SIG-M5 treated with dmso at 0.1 percent for 504 hours (cell line): ENCODE measurements at regions not wholly inside any gene's neighbourhood (a gene's known extent, or its start where the extent isn't known, plus 50 kb on each side); places are given as distances from the start of the nearest gene placed in this dataset.
A peak's percentile ranks its signal among the peaks of the same experiment; 100 is the strongest.

Experiments used
- DNase-seq: peaks from one replicate; lab custom pipeline; 2025; ENCODE audit not compliant: unreplicated experiment; lab: John Stamatoyannopoulos, UW

DNA sequence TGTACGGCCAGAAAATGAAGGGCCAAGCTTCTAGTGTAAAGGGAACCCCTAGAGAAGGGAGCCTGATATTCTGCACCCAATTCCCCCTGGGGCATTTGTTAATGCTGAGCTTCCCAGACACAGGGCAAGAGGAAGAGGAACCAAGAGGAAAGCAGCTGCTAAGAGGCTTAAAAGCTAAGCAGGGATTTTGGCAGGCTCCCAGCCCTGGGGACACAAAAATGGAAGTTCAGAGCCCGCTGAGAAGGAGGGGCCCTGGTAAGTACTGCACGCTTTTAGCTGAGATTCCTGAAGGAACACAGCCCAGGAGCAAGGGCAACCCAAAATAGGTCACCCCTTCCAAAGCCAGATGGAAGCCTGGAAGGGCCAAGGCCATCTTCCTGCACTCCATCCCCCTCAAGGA, 387.3 kb upstream of the MGMT start:
- DNase-seq, result no peak

GRCh38 chr10:129085811-129086210, 381.2 kb upstream of the MGMT start:
- DNase-seq, result no peak

DNA sequence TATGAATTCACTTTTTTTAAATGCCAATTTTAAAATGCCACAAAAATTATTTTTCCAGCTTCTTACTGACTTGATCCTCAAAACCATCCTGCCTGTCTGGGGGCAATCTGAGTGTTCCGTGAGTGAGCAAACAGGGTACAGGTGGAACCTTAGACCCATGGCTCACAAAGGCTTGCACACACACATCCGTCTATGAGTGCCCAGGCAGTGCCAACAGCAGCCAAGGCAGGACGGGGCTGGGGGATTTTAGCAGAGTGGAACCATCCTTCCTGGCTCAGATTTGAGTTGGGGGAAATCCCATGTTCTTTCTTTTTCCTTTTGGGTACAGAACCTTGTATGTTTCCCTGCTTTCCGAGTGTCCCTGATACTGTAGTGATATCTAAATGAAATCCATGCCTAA, 377.7 kb upstream of the MGMT start:
- no peak for DNase-seq

DNA sequence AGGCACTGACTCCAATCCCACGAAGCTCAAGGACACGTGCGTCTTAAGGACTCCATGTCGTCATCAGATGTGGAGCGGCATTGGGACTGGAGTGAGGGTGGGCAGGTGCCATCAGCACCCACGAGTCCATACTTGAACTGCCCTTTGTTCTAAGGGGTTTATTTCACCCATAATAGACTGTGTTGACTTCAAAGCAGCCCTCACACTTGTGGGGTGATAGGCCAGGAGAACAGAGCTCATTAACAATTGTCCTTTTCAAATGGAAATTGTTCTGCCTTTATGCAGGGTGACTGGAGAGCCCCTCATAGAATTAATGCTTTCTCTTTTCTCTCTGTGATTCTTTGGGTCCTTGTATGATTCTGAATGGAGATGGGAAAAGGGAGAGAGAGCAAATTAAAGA, 376.9 kb upstream of the MGMT start:
- DNase-seq, result no peak

DNA sequence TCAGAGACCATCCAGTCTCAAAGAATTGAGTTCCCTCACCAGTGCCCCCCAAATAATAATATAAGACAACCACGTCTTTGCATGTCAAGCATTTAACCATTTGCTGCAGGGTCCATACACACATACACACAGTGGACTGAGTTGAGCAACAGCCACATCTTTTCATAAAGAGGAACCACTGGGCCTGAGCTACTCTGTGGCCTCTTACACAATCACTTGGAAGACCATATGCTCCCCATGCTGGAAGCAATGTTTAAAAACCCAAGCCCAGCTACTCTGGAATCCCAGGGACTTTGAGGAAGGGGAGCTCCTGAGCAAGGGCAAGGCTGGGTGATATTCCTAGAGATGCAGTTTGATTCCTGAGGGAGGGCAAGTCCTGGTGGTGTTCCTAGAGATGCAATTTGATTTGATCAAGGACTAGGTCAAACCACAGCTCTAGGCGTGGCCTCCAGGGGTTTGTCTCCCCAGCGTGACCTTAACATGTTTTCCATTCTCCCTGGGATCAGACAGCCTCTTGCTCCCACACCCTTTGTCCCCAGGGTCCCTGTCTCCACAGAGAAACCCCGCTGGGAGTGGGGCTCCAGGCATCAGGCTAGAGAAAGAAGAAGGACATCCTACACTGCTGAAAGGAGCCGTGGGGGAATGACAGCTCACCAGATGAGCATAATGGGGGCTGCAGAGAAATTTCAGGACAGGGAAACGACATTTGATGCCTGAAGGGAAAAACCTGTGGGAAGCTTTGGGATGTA, 376.2 kb upstream of the MGMT start:
- peak; percentile 33 for DNase-seq

- DNase-seq, result no peak
These were observed 373.4 kb upstream of the MGMT start for GRCh38 chr10:129093641-129094040.

DNA sequence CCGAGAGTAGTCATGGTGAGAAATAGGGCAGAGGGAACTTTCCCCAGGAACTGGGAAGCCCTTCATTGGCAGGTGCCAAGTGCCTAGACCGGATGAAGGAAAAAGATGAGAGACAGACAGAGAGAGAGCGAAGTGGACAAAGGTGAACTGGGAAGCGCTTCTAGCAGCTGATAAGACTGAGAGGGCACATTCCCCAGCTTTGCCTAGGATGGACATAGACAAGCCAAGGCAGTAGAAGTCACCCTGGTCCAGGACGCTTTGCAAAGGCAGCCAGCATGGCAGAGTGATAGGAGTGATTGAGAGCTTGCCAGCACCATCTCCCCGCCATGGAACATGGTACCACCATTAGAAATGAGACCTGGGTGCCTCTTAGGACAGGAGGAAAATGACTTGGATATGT, 372.8 kb upstream of the MGMT start:
- no peak for DNase-seq

DNA sequence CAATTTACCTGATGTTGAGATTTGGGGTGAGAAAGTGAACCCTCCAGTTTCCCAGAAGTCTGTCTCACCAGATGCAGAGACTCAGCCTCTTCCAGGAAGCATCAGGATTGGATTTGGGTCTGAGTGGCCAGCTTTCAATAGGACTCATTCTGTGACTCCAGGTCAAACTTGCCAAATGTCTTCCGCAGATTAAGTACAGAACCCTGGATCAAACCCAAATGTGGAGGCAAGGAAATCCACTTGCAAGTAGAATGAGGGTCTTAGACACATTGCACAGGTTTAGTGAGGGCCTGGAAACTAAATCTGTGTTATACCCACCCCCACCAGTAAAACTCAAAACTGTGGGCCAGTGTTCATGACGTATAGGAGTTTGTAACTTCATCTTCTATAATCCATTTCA, 372.2 kb upstream of the MGMT start:
- DNase-seq, result no peak

DNA sequence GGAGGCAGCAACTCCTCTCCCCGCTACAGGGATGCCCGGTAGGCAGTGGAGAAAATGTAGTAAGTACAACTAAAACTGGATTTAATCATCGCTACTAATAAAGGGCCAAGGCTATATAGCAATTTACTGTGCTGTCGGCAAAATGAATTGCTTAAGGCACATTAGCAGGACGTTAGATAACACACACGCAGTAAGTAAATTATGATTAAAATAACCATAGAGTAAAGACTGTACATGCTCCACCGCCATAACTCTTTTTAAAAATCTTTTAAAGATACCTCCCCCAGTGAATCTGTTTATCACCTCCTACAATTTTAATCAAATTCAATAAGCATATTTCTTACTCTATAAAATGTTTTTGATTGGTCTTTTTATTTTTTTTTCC, 371.4 kb upstream of the MGMT start:
- no peak for DNase-seq

- no peak for DNase-seq
These were observed 370.7 kb upstream of the MGMT start for GRCh38 chr10:129096065-129096984.

DNA sequence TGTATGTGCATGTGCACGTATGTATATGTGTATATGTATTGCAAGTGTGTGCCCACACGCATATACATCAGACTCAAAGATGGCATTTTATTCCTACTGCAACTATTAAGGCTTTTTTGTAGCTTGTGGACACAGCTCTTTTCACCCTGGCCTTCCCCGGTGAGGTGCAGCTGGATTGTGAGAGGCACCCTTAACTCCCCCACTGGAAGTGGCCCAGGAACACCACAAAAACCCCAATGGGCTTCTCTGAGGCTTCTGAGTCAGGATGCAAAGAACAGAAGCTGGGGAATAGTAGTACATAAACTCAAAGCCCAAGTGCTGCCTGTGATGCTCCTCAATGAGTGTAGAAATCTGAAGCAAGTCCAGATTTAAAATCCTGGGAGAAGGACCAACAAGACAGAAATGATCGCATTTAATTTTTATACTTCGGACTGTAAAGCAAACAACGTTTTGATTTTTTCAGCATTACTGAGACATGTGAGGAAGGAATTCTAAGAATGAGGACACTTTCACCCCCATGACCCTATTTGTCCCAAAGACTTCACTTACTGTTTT, 369.2 kb upstream of the MGMT start:
- no peak for DNase-seq

- no peak for DNase-seq
These were observed 368.5 kb upstream of the MGMT start for GRCh38 chr10:129098517-129098916.

- DNase-seq, result no peak
These were observed 367.6 kb upstream of the MGMT start for GRCh38 chr10:129099486-129099885.

GRCh38 chr10:129099992-129100391, 367.0 kb upstream of the MGMT start:
- DNase-seq, result no peak

DNA sequence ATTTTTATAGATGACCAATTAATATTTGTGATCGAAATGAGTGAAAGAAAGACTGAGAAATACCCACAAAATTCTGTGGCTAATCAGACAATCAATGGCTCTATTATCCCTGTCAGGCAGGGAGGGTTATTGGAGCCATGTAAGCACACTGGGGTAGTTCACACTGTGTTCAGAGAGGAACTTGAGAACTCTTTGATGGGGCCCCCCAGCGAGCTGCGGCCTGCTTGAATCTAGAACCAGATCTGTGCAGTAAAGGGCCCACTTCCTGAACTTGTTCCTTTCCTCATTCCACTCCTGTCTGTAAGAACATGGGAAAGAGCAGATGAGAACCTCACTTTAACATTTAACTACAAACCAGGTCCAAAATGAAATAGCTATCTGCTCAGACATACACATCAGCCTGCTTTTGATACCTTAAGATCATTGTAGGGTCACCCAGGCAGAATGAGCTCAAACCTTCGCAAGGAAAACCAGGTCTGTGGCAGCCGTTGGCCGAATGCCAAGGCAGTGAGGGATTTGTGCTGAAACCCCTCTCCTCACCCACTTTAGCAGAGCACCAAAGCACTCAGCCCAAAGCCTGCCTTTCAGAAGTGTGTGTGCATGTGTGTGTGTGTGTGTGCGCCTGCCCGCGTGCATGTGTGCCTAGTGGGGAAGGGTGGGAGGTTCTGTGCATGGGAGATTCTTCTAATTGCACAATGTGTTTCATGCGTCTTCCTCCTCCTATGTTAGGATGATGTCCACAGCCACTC, 365.6 kb upstream of the MGMT start:
- DNase-seq, result no peak

DNA sequence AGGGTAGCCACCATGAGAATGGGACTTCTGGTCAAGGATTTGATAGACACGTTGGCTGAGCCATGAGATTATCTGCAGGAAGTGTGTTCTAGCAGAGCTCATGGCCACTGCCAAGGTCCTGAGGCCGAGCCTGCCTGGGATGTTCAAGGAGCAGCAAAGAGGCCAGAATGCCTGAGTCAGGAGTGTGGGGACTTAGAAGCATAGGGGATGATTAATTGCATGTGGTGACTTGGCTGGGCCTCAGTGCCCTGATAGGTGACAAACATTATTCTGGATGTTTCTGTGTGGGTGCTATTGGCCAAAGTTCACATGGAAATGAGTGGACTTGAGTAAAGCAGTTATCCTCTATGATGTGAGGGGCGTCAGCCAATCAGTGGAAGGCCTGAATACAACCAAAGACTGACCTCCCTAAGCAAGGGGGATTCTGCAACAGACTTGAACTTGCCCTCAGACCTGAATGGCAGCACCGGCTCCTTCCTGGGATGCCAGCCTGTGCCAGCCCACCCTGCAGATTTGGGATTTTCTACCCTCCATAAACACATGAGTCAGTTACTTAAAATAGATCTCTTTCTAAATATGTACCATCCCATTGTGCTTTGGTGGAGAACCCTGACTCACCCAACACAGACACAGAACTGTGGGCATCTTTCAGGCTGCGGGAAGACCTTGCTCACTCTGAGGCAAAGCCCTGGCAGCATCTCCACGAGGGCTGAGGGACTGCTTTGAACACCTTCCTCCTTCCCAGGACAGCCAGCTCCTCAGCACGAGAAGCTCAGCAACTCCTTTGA, 363.9 kb upstream of the MGMT start:
- DNase-seq, result no peak

- no peak for DNase-seq
These were observed 362.6 kb upstream of the MGMT start for GRCh38 chr10:129104266-129105045.

DNA sequence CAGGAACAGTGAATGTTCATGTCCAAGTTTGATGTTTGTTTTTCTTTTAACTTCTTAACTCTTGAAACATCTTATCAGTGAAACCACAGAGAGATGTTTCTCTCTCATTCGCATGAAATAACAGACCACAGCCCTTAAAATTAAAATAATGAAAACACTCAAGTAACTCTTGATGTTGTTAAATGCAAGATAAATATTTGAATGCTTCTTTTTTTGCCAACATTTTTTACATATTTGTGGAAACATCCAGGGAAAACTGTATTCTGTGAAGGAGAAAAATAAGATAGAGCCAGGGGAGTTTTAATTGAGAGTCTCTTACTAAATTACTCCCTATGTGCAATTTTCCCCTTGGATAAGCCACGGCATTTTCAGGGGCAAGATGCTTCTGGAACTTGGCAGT, 361.8 kb upstream of the MGMT start:
- no peak for DNase-seq

- DNase-seq, result no peak
These were observed 360.7 kb upstream of the MGMT start for GRCh38 chr10:129106314-129106713.

DNA sequence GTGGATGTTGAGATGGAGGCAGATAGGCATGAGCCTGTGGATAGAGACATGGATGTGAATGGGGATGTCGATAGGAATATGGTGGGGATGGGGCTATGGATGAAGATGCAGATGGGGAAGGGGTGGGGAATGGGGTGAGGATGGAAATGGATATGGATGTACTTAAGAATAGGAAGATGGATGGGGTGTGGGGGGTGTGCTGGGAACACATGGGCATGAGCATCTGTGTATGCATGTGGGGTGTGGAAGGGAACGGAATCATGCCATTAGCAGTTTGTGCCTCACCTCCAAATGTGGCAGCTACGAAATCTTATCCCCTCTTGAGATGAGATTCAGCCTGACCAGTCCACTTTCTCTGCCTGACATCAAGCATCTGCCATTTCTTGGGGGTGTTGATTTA, 359.5 kb upstream of the MGMT start:
- no peak for DNase-seq
